ENCODE measurements at regions not wholly inside any gene's neighbourhood (a gene's known extent, or its start where the extent isn't known, plus 50 kb on each side); places are given as distances from the start of the nearest gene placed in this dataset.
A peak's percentile ranks its signal among the peaks of the same experiment; 100 is the strongest.

GRCh38 chr5:165258197-165258771 is 1752.9 kb downstream of the MAT2B start:
- DNase-seq = no peak

- DNase-seq = no peak
Observed at GRCh38 chr5:165260426-165260825, 1755.0 kb downstream of the MAT2B start.

- DNase-seq = no peak
Observed at GRCh38 chr5:165263536-165263935, 1758.1 kb downstream of the MAT2B start.

- DNase-seq = no peak
Observed at GRCh38 chr5:165266939-165267338, 1761.5 kb downstream of the MAT2B start.

- no peak for DNase-seq
Observed at GRCh38 chr5:165272436-165272835, 1767.0 kb downstream of the MAT2B start.

GRCh38 chr5:165277661-165278060 is 1772.2 kb downstream of the MAT2B start:
- DNase-seq = no peak

GRCh38 chr5:165282491-165282890 is 1777.1 kb downstream of the MAT2B start:
- DNase-seq = no peak

- no peak for DNase-seq
Observed at GRCh38 chr5:165286692-165287091, 1781.3 kb downstream of the MAT2B start.

GRCh38 chr5:165290535-165290934 is 1785.1 kb downstream of the MAT2B start:
- no peak for DNase-seq

GRCh38 chr5:165296401-165297130 is 1791.1 kb downstream of the MAT2B start:
- no peak for DNase-seq

GRCh38 chr5:165304193-165304827 is 1798.9 kb downstream of the MAT2B start:
- DNase-seq = no peak

GRCh38 chr5:165305596-165305995 is 1800.2 kb downstream of the MAT2B start:
- DNase-seq = no peak

- no peak for DNase-seq
Observed at GRCh38 chr5:165309446-165309845, 1804.0 kb downstream of the MAT2B start.

GRCh38 chr5:165310031-165310430 is 1804.6 kb downstream of the MAT2B start:
- DNase-seq = no peak

- no peak for DNase-seq
Observed at GRCh38 chr5:165321912-165322311, 1816.5 kb downstream of the MAT2B start.

- DNase-seq = no peak
Observed at GRCh38 chr5:165325221-165325620, 1819.8 kb downstream of the MAT2B start.

- no peak for DNase-seq
Observed at GRCh38 chr5:165327631-165328030, 1822.2 kb downstream of the MAT2B start.

- DNase-seq = no peak
Observed at GRCh38 chr5:165328846-165329245, 1823.4 kb downstream of the MAT2B start.

GRCh38 chr5:165333623-165334022 is 1828.2 kb downstream of the MAT2B start:
- DNase-seq = no peak

- no peak for DNase-seq
Observed at GRCh38 chr5:165334201-165334600, 1828.8 kb downstream of the MAT2B start.

- DNase-seq = no peak
Observed at GRCh38 chr5:165349735-165350134, 1844.3 kb downstream of the MAT2B start.

GRCh38 chr5:165351342-165351741 is 1845.9 kb downstream of the MAT2B start:
- no peak for DNase-seq

GRCh38 chr5:165360366-165360765 is 1854.9 kb downstream of the MAT2B start:
- DNase-seq = no peak

GRCh38 chr5:165360784-165361542 is 1855.5 kb downstream of the MAT2B start:
- peak in 1 of 2 donors; percentile 13 for DNase-seq

All from bone marrow (tissue), 2 donors.